OCI-LY7 (cell line): ENCODE measurements at regions not wholly inside any gene's neighbourhood (a gene's known extent, or its start where the extent isn't known, plus 50 kb on each side); places are given as distances from the start of the nearest gene placed in this dataset.

Experiments used
- BruUV-seq: library from RNA; stranded (reverse); fragments of 400-500 nt; replicated peaks from 2 replicates; lab custom pipeline; 2021; lab: Mats Ljungman, UMichigan
- CTCF ChIA-PET: fragments of 300-600 bp; sonication (Branson Sonifier 250); formaldehyde crosslinking; loops from one replicate; lab custom pipeline; 2022; ENCODE audit warnings: antibody characterized with exemption; ENCODE audit not compliant: unreplicated experiment; lab: Charles Lee
- POLR2A ChIA-PET: fragments of 300-600 bp; sonication (Branson Sonifier 250); formaldehyde crosslinking; loops from one replicate; lab custom pipeline; 2022; ENCODE audit warnings: antibody characterized with exemption; lab: Charles Lee
- DNase-seq: peaks from one replicate; pipeline ENCODE4 v3.0.0-alpha.2; 2015; ENCODE audit warnings: low spot score
- H2AFZ ChIP-seq: fragments of 200-600 bp; sonication (generic), shearing (Covaris generic); 2 replicates; pipeline ENCODE4 v1.6.1; 2014; ENCODE audit warnings: mild to moderate bottlenecking, antibody characterized with exemption, low read length, moderate library complexity
- H3K27ac ChIP-seq: fragments of 200-600 bp; sonication (generic); 2 replicates; pipeline ENCODE4 v1.5.1; 2014; ENCODE audit warnings: mixed run types, low read depth, mild to moderate bottlenecking, moderate library complexity, low read length, inconsistent platforms; ENCODE audit not compliant: poor library complexity, severe bottlenecking
- H3K36me3 ChIP-seq: fragments of 200-600 bp; sonication (generic); 2 replicates; pipeline ENCODE4 v1.6.1; 2014; ENCODE audit warnings: mild to moderate bottlenecking, antibody characterized with exemption, low read length, moderate library complexity, mixed read lengths; ENCODE audit not compliant: insufficient read depth
- H3K4me1 ChIP-seq: fragments of 200-600 bp; sonication (generic); 2 replicates; pipeline ENCODE4 v1.5.1; 2014; ENCODE audit warnings: mild to moderate bottlenecking, low read length; ENCODE audit not compliant: insufficient read depth, poor library complexity, severe bottlenecking
- H3K4me2 ChIP-seq: fragments of 200-600 bp; sonication (generic); 2 replicates; pipeline ENCODE4 v1.6.1; 2014; ENCODE audit warnings: mild to moderate bottlenecking, low read length
- H3K4me3 ChIP-seq: fragments of 200-600 bp; sonication (generic); 2 replicates; pipeline ENCODE4 v1.5.1; 2014; ENCODE audit warnings: mild to moderate bottlenecking, low read depth, low read length; ENCODE audit not compliant: poor library complexity, severe bottlenecking
- H3K79me2 ChIP-seq: fragments of 200-600 bp; sonication (generic); 2 replicates; pipeline ENCODE4 v1.6.1; 2016; ENCODE audit warnings: low read depth, mild to moderate bottlenecking, low read length, moderate library complexity, mixed read lengths; ENCODE audit not compliant: insufficient read depth
- H3K9me2 ChIP-seq: fragments of 200-600 bp; sonication (generic); 2 replicates; pipeline ENCODE4 v1.6.1; 2016; ENCODE audit warnings: mild to moderate bottlenecking, low read length, mixed read lengths; ENCODE audit not compliant: insufficient read depth
- H3K9me3 ChIP-seq: fragments of 200-600 bp; sonication (generic); 2 replicates; pipeline ENCODE4 v1.6.1; 2014; ENCODE audit warnings: mild to moderate bottlenecking, mixed run types, low read length, mixed read lengths
- H4K20me1 ChIP-seq: fragments of 200-600 bp; sonication (generic); 2 replicates; pipeline ENCODE4 v1.6.1; 2014; ENCODE audit warnings: mild to moderate bottlenecking, antibody characterized with exemption, low read length, moderate library complexity, mixed read lengths; ENCODE audit not compliant: insufficient read depth
- EZH2phosphoT487 ChIP-seq: fragments of 200-600 bp; sonication (generic); IDR thresholded peaks from 2 replicates; pipeline ENCODE4 v1.6.1; 2018; ENCODE audit warnings: low read depth, borderline replicate concordance, mild to moderate bottlenecking, mixed run types, antibody characterized with exemption, low read length, moderate library complexity, mixed read lengths
- intact Hi-C: fragments of 100-400 bp; cut with micrococcal nuclease; formaldehyde crosslinking; loops from one replicate; pipeline ENCODE4 v1.10.0; 2022; ENCODE audit not compliant: unreplicated experiment
- TF ChIP-seq, protein P1 (sequence below): fragments of 200-600 bp; sonication (generic); conservative IDR thresholded peaks from 2 replicates; pipeline ENCODE4 v1.5.1; 2014; ENCODE audit warnings: mild to moderate bottlenecking, antibody characterized with exemption, low read length, moderate library complexity, mixed read lengths

- Histone ChIP-seq H3K4me3 (no peak overlapping the region), H3K27ac (no peak overlapping the region), H2AFZ (no peak overlapping the region; the same call in 1 of the 2 replicates), H3K79me2 (no peaks in the 10 kb centered on the region), H3K9me3 (no peaks in the 10 kb centered on the region), H3K9me2 (no peaks in the 10 kb centered on the region), H3K4me1 (no peaks in the 10 kb centered on the region), H3K36me3 (no peaks in the 10 kb centered on the region; the same call in 1 of the 2 replicates), H4K20me1 (no peaks in the 10 kb centered on the region), H3K4me2 (no peak overlapping the region)
- BruUV-seq, result no TSS peak
- TF ChIP-seq, protein P1, sequence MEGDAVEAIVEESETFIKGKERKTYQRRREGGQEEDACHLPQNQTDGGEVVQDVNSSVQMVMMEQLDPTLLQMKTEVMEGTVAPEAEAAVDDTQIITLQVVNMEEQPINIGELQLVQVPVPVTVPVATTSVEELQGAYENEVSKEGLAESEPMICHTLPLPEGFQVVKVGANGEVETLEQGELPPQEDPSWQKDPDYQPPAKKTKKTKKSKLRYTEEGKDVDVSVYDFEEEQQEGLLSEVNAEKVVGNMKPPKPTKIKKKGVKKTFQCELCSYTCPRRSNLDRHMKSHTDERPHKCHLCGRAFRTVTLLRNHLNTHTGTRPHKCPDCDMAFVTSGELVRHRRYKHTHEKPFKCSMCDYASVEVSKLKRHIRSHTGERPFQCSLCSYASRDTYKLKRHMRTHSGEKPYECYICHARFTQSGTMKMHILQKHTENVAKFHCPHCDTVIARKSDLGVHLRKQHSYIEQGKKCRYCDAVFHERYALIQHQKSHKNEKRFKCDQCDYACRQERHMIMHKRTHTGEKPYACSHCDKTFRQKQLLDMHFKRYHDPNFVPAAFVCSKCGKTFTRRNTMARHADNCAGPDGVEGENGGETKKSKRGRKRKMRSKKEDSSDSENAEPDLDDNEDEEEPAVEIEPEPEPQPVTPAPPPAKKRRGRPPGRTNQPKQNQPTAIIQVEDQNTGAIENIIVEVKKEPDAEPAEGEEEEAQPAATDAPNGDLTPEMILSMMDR, result no peak
- no peak for TF ChIP-seq EZH2phosphoT487
- intact Hi-C loops, result no loop called here
- ChIA-PET CTCF (no interaction called here), POLR2A (interaction anchor here (0.9 to 2.5 kb wide), 4 partner anchors 10 to 43 kb away, joined by 3 to 18 read pairs (median 4); no protein-coding TSS in a partner anchor)
- no peak for DNase-seq
Observed at GRCh38 chr16:64251742-64252141, 870.1 kb downstream of the CDH11 start.

GRCh38 chr16:64250866-64251265, 871.0 kb downstream of the CDH11 start:
- no peak overlapping the region for H3K27ac ChIP-seq
- POLR2A ChIA-PET, result interaction anchor here (1.0 to 2.5 kb wide), 3 partner anchors 12 to 42 kb away, joined by 3 to 18 read pairs (median 4); no protein-coding TSS in a partner anchor
- TF ChIP-seq, protein P1, result no peak
- no peak for TF ChIP-seq EZH2phosphoT487
- CTCF ChIA-PET, result no interaction called here
- H3K36me3 ChIP-seq, result no peaks in the 10 kb centered on the region; the same call in 1 of the 2 replicates
- DNase-seq, result no peak
- no peaks in the 10 kb centered on the region for H3K9me2 ChIP-seq
- H4K20me1 ChIP-seq, result no peaks in the 10 kb centered on the region
- no peak overlapping the region for H3K4me2 ChIP-seq
- H3K79me2 ChIP-seq, result no peaks in the 10 kb centered on the region
- no peaks in the 10 kb centered on the region for H3K9me3 ChIP-seq
- intact Hi-C loops, result no loop called here
- no peaks in the 10 kb centered on the region for H3K4me1 ChIP-seq
- no TSS peak for BruUV-seq
- H2AFZ ChIP-seq, result no peak overlapping the region
- no peak overlapping the region for H3K4me3 ChIP-seq

- ChIA-PET CTCF (no interaction called here), POLR2A (interaction anchor here (1.3 kb wide), 2 partner anchors 9 to 28 kb away, joined by 4 to 5 read pairs; no protein-coding TSS in a partner anchor)
- intact Hi-C loops, result no loop called here
- no peaks in the 10 kb centered on the region for H3K79me2 ChIP-seq
- H3K4me1 ChIP-seq, result no peaks in the 10 kb centered on the region
- no peaks in the 10 kb centered on the region for H4K20me1 ChIP-seq
- no peak overlapping the region for H3K27ac ChIP-seq
- no peak for DNase-seq
- BruUV-seq, result no TSS peak
- H3K4me2 ChIP-seq, result no peak overlapping the region
- no peak overlapping the region for H3K4me3 ChIP-seq
- TF ChIP-seq, protein P1, result no peak
- no peak for TF ChIP-seq EZH2phosphoT487
- no peaks in the 10 kb centered on the region for H3K9me2 ChIP-seq
- peak overlapping the region; percentile 27; the same call in 1 of the 2 replicates for H2AFZ ChIP-seq
- H3K9me3 ChIP-seq, result peaks cover 18% of the 10 kb centered on the region
- H3K36me3 ChIP-seq, result no peaks in the 10 kb centered on the region; the same call in 1 of the 2 replicates
Observed at GRCh38 chr16:64242492-64242891, 879.4 kb downstream of the CDH11 start.
